Fibroblast of pulmonary artery (primary cell): ENCODE measurements at regions not wholly inside any gene's neighbourhood (a gene's known extent, or its start where the extent isn't known, plus 50 kb on each side); places are given as distances from the start of the nearest gene placed in this dataset.

ENCODE experiments used
- DNase-seq: peaks from one replicate; pipeline ENCODE4 v3.0.0-alpha.2; 2010; ENCODE audit warnings: low read depth
- H3K4me3 ChIP-seq: replicated peaks from 2 replicates; pipeline ENCODE4 v1.5.1; 2011; ENCODE audit warnings: low read depth, mild to moderate bottlenecking, control low read depth, low read length, moderate library complexity
- TF ChIP-seq, protein P1 (sequence below): IDR thresholded peaks from 2 replicates; pipeline ENCODE4 v1.5.1; 2011; ENCODE audit warnings: mild to moderate bottlenecking, control low read depth, low read length, inconsistent platforms; ENCODE audit errors: missing control alignments

DNA sequence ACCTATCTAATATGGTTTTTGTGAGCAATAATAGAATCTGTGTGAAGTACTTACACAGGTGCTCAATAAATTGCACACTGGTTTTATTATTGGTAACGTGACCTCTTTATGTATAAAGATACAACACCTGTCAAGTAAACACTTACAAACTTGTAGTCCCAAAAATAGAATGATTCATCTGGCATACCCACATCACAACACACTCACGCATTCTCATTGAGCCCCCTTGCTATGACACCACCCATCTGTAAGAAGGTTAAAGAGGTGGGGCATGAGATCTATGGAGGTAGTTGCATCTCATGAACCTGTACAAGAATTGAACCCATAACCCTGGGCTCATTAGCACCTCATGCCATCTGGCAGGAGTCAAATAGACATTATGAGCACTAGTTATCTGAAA is 134.9 kb upstream of the THBS1 start:
- TF ChIP-seq, protein P1, sequence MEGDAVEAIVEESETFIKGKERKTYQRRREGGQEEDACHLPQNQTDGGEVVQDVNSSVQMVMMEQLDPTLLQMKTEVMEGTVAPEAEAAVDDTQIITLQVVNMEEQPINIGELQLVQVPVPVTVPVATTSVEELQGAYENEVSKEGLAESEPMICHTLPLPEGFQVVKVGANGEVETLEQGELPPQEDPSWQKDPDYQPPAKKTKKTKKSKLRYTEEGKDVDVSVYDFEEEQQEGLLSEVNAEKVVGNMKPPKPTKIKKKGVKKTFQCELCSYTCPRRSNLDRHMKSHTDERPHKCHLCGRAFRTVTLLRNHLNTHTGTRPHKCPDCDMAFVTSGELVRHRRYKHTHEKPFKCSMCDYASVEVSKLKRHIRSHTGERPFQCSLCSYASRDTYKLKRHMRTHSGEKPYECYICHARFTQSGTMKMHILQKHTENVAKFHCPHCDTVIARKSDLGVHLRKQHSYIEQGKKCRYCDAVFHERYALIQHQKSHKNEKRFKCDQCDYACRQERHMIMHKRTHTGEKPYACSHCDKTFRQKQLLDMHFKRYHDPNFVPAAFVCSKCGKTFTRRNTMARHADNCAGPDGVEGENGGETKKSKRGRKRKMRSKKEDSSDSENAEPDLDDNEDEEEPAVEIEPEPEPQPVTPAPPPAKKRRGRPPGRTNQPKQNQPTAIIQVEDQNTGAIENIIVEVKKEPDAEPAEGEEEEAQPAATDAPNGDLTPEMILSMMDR = no peak
- H3K4me3 ChIP-seq = no peak overlapping the region
- no peak for DNase-seq

DNA sequence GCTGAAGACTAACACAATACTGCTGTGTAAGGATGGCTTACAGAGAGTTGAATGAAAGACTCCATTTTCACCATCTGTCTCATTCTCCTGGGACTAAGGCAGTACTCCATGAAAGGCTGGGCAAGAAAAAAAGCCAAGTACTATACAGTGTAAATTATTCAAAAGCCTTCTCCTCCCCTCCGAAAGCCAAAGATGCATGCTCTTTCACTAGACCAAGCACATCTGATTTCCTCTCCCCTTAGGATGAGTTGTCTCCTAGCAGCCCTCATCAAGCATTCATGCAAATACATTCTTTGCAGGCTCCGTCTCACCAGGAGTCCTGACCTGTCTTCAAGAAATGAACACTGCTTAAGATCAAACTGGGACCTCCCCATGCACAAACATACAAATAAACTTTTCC is 133.5 kb upstream of the THBS1 start:
- no peak overlapping the region for H3K4me3 ChIP-seq
- TF ChIP-seq, protein P1 = no peak
- DNase-seq = no peak

DNA sequence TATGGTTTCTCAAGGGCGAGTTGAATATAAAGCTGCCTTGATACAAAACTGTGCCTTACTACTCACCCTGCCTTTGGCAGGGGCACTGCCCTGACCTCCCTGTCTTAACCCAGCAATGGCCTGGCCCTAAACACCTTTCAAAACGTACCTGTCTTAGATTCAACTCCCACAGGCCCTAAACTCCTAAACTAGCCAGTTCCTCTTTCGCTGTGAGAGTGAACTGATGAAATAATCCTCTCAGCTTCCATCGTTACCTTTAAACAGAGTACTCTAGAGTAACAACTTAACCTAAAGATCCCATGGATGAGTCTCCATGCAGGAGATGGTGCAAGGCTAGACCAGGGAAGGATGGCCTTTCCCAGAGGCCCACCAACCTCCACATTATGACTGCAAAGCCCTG is 133.0 kb upstream of the THBS1 start:
- H3K4me3 ChIP-seq = no peak overlapping the region
- TF ChIP-seq, protein P1 = no peak
- DNase-seq = no peak

DNA sequence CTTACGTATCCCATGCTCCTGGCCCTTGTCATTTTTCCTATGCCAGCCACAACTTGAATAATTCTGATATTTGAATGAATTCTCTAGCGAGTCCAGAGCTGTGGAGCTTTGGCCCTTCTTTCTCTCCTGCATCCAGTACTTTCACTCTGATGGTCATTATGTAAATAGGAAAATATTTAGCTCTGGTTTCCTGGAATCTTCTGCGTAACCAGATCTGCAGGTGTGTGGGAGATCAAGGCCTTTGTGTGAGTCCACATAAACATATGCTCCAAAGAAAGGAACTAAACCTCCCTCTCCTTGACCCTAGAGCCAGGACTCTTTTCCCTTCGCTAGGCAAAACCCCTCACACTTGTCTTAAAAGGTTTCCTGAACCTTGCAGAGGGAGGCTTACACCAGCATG is 132.5 kb upstream of the THBS1 start:
- no peak for DNase-seq
- H3K4me3 ChIP-seq = no peak overlapping the region
- TF ChIP-seq, protein P1 = no peak

DNA sequence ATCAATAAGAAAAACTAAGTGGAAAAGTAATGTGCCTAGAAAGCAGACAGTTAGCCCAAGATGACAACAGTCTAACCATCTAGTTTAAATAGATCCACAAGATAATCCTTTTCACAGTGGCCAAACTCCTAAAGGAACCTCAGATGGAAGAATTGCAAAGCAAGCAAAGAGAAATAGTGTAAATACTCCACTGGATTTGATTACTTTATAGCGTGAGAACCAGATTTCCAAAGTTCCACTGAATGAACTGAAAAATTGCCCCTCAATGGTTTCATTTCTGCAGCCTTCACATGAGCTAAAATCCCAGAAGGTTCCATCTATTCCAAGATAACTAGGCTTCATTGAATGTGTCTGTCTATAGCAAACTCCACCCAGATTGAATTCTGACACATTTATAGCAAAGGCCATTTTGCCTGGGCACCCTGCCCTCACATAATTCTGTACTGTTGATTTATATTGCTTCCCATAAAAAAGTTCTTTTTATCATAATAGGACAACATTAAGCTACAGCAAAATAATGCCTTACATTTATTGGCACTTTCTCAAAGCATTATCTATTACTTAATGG is 129.7 kb upstream of the THBS1 start:
- DNase-seq = no peak
- no peak overlapping the region for H3K4me3 ChIP-seq
- TF ChIP-seq, protein P1 = no peak

DNA sequence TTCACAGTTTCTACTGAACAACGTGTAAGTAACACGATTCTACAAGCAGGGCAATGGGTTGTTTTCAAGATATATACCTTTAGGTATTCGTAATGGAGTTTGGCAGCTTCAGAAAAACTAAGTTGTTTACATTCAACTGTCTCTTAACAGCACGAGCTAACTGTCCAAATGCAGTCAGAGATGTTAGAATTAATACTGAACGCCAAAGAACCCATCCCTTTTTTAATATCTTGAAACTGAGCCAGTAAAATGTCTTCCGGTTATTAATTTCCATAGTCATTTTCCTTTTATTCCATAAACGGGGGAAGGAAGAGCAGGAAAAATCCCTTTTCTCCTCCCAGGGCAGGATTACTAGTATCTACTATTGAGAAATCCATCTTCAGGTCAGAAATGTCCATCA is 129.0 kb upstream of the THBS1 start:
- TF ChIP-seq, protein P1 = no peak
- no peak for DNase-seq
- H3K4me3 ChIP-seq = no peak overlapping the region

DNA sequence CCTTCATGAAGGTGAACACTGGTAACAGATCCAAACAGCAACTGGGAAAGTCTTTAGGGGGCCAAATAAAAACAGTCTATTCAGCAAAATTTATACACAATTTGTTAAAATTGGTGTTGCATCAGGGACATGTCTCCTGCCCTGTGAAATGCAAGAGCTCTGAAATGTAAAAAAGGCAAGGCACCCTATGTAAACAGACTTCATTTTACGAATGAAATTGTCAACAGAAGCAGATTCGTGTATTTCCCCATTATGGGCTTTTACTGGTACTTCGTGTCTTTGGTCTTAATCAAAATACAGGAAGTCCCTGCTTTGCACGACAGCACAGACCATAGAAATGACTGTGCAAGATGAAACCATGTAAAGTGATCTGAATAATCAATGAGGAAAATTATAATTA is 127.3 kb upstream of the THBS1 start:
- TF ChIP-seq, protein P1 = no peak
- no peak for DNase-seq
- no peak overlapping the region for H3K4me3 ChIP-seq
